Heart left ventricle (tissue), 13 donors: ENCODE measurements at regions not wholly inside any gene's neighbourhood (a gene's known extent, or its start where the extent isn't known, plus 50 kb on each side); places are given as distances from the start of the nearest gene placed in this dataset.

ENCODE experiments used
- CTCF ChIP-seq, 12 donors: fragments of 200-600 bp; sonication (generic) in 4 of 12; IDR thresholded peaks; one replicate each; pipeline versions ENCODE4 v1.5.0 to v1.8.0; 2018 to 2022; ENCODE audit warnings: antibody characterized with exemption in 12 of 12, mild to moderate bottlenecking in 5 of 12
- POLR2A ChIP-seq, 2 donors: fragments of 450-650 bp; IDR thresholded peaks; one replicate each; pipeline ENCODE4 v1.6.1; 2017; ENCODE audit warnings: antibody characterized with exemption in 2 of 2, mild to moderate bottlenecking in 2 of 2, moderate library complexity in 2 of 2
- donor health status: ischemic (EF 13 %, LVEDD 7.1; RV severe dilation, severe dysfunction).
- donor health status: DM: no; HTN: yes; CAD: no.
- donor health status: DM: no; HTN: no; CAD: no.
- donor health status: ischemic (EF 25% LVEDD 6.9; RV normal size, moderate dysfunction).
- donor health status: ischemic (EF 25% LVEDD 5.7; RV mildly dilated, moderate dysfunction).
- donor health status: ischemic (EF 35%, LVEDD 5.7; RV mildly dilated, moderate dysfunction).
- donor health status: nonischemic (EF 11% LVEDD 7.7; RV severe dilation, severe dysfunction).
- donor health status: DM: yes; HTN: yes; CAD: no.
- donor health status: PGD.
- donor health status: ischemic (EF 29% LVEDD 5.4; RV normal size, mild dysfunction).
- donor health status: nonischemic (EF 23%, LVEDD 6.1; RV moderate dilation, normal function).

- TF ChIP-seq CTCF (IDR thresholded peaks at IDR 0.05): no peak
- no peak for TF ChIP-seq POLR2A (IDR thresholded peaks at IDR 0.05)
Measured at GRCh38 chr1:112256411-112256810, 139.6 kb upstream of the CTTNBP2NL start.
